CD14-positive monocyte (primary cell): ENCODE measurements at regions not wholly inside any gene's neighbourhood (a gene's known extent, or its start where the extent isn't known, plus 50 kb on each side); places are given as distances from the start of the nearest gene placed in this dataset.

ENCODE experiments used
- DNase-seq, 3 donors: peaks; one replicate each; pipeline ENCODE4 v3.0.0-alpha.2; 2011 to 2022
- H2AFZ ChIP-seq: 2 replicates; pipeline ENCODE4 v1.6.0; 2012; ENCODE audit warnings: mild to moderate bottlenecking, low read depth, low read length, inconsistent platforms; ENCODE audit not compliant: insufficient read depth, poor library complexity, severe bottlenecking
- H3K27ac ChIP-seq, 2 donors: 1 replicate in 1 of 2; 2 replicates in 1 of 2; pipeline ENCODE4 v1.5.1; 2012 to 2013; ENCODE audit warnings: low read length in 2 of 2, control low read depth in 1 of 2, inconsistent platforms in 1 of 2, low read depth in 1 of 2, mild to moderate bottlenecking in 1 of 2
- H3K27me3 ChIP-seq, 2 donors: one replicate each; pipeline versions ENCODE4 v1.6.0 to v1.6.1; 2011 to 2013; ENCODE audit warnings: low read length in 2 of 2; ENCODE audit not compliant: control insufficient read depth in 2 of 2, insufficient read depth in 2 of 2
- H3K36me3 ChIP-seq, 2 donors: replicated peaks in 1 of 2; 1 replicate in 1 of 2; 2 replicates in 1 of 2; pipeline versions ENCODE4 v1.5.1 to v1.6.1; 2012 to 2013; ENCODE audit warnings: low read length in 2 of 2, control low read depth in 1 of 2, inconsistent platforms in 1 of 2, mild to moderate bottlenecking in 1 of 2; ENCODE audit not compliant: insufficient read depth in 2 of 2, control insufficient read depth in 1 of 2
- H3K4me1 ChIP-seq, 2 donors: 1 replicate in 1 of 2; 2 replicates in 1 of 2; pipeline versions ENCODE4 v1.5.1 to v1.6.1; 2012 to 2013; ENCODE audit warnings: low read length in 2 of 2, control low read depth in 1 of 2, inconsistent platforms in 1 of 2, mild to moderate bottlenecking in 1 of 2, moderate library complexity in 1 of 2; ENCODE audit not compliant: insufficient read depth in 2 of 2, control insufficient read depth in 1 of 2
- H3K4me2 ChIP-seq: replicated peaks from 2 replicates; pipeline ENCODE3; 2012; ENCODE audit warnings: low read length, moderate library complexity, mild to moderate bottlenecking; ENCODE audit not compliant: poor library complexity, severe bottlenecking; ENCODE audit errors: extremely low read depth
- H3K4me3 ChIP-seq, 3 experiments: fragments of 200-600 bp in 1 of 3; sonication (generic) in 1 of 3; replicated peaks in 1 of 3; 1 replicate in 2 of 3; 2 replicates in 1 of 3; pipeline ENCODE4 v1.5.1; 2011 to 2013; ENCODE audit warnings: low read length in 3 of 3, mild to moderate bottlenecking in 3 of 3, control low read depth in 2 of 3, low read depth in 2 of 3, inconsistent platforms in 1 of 3, moderate library complexity in 1 of 3
- H3K79me2 ChIP-seq: 2 replicates; pipeline ENCODE4 v1.6.0; 2012; ENCODE audit warnings: mild to moderate bottlenecking, control low read depth, inconsistent platforms, low read length, moderate library complexity; ENCODE audit not compliant: insufficient read depth
- H3K9ac ChIP-seq: 2 replicates; pipeline ENCODE4 v1.6.0; 2017; ENCODE audit warnings: low read length, mild to moderate bottlenecking; ENCODE audit not compliant: insufficient read depth, poor library complexity, severe bottlenecking
- H3K9me3 ChIP-seq, 2 donors: replicated peaks in 1 of 2; 1 replicate in 1 of 2; 2 replicates in 1 of 2; pipeline versions ENCODE4 v1.5.1 to v1.6.1; 2012 to 2013; ENCODE audit warnings: low read length in 2 of 2, control low read depth in 1 of 2; ENCODE audit not compliant: control insufficient read depth in 1 of 2, insufficient read depth in 1 of 2
- H4K20me1 ChIP-seq: 2 replicates; pipeline ENCODE4 v1.6.0; 2012; ENCODE audit warnings: mild to moderate bottlenecking, low read length, control low read depth, moderate library complexity; ENCODE audit not compliant: insufficient read depth
- H3K27ac Mint-ChIP-seq, 7 donors: one replicate each; pipeline ENCODE4 v1.8.0; 2020; ENCODE audit warnings: mild to moderate bottlenecking in 7 of 7, mixed read lengths in 7 of 7, moderate library complexity in 6 of 7, inconsistent platforms in 2 of 7
- H3K27me3 Mint-ChIP-seq, 3 donors: one replicate each; pipeline ENCODE4 v1.8.0; 2021 to 2022; ENCODE audit warnings: low read depth in 3 of 3, mild to moderate bottlenecking in 3 of 3, mixed read lengths in 3 of 3, moderate library complexity in 3 of 3, inconsistent platforms in 1 of 3
- H3K36me3 Mint-ChIP-seq, 2 donors: one replicate each; pipeline ENCODE4 v1.8.0; 2020; ENCODE audit warnings: mixed read lengths in 2 of 2, inconsistent platforms in 1 of 2, mild to moderate bottlenecking in 1 of 2
- H3K4me1 Mint-ChIP-seq: one replicate; pipeline ENCODE4 v1.8.0; 2020; ENCODE audit warnings: mild to moderate bottlenecking, mixed read lengths
- H3K4me3 Mint-ChIP-seq, 2 donors: one replicate each; pipeline ENCODE4 v1.8.0; 2020; ENCODE audit warnings: mild to moderate bottlenecking in 2 of 2, mixed read lengths in 2 of 2, moderate library complexity in 1 of 2
- H3K9me3 Mint-ChIP-seq, 7 donors: one replicate each; pipeline ENCODE4 v1.8.0; 2020 to 2022; ENCODE audit warnings: mixed read lengths in 7 of 7, mild to moderate bottlenecking in 6 of 7, moderate library complexity in 6 of 7, inconsistent platforms in 2 of 7
- CTCF ChIP-seq: fragments of 200-600 bp; IDR thresholded peaks from one replicate; pipeline ENCODE4 v1.8.0; 2022; ENCODE audit warnings: antibody characterized with exemption, mild to moderate bottlenecking
- WGBS: methylation state at CpG from one replicate; pipeline ENCODE4 v1.1.5; 2013; ENCODE audit warnings: missing lambda C conversion rate; ENCODE audit not compliant: insufficient coverage; 5-methylcytosine and 5-hydroxymethylcytosine counted together
- intact Hi-C, 2 donors: fragments of 100-400 bp; cut with micrococcal nuclease; formaldehyde crosslinking; loops; one replicate each; pipeline versions ENCODE4 v1.15.0 to v1.15.1; 2023

GRCh38 chr17:63178530-63178929 lies 212.5 kb downstream of the TANC2 start:
- H3K27ac ChIP-seq: no peak overlapping the region
- no peaks in the 10 kb centered on the region for H3K4me1 Mint-ChIP-seq
- H3K9me3 Mint-ChIP-seq: peaks cover 0 to 9% (median 3%) of the 10 kb centered on the region in 7 donors
- H3K4me1 ChIP-seq: no peaks in the 10 kb centered on the region
- H3K36me3 ChIP-seq: no peaks in the 10 kb centered on the region
- H4K20me1 ChIP-seq: no peaks in the 10 kb centered on the region
- peaks cover 0 to 3% of the 10 kb centered on the region in 2 donors for H3K9me3 ChIP-seq
- no CpG with 5 or more reads among the region's 2 CpGs for WGBS
- no peak overlapping the region for H3K4me2 ChIP-seq
- peaks cover 0 to 2% of the 10 kb centered on the region in 2 donors for H3K36me3 Mint-ChIP-seq
- intact Hi-C loops: loop anchor here in 1 of 2 donors (5.0 kb wide), 1 partner anchor 49 kb away; no protein-coding TSS in a partner anchor
- H3K9ac ChIP-seq: no peak overlapping the region
- TF ChIP-seq CTCF: no peak
- H3K4me3 ChIP-seq: no peak overlapping the region
- peaks cover 0 to 3% (median 0%) of the 10 kb centered on the region in 3 donors for H3K27me3 Mint-ChIP-seq
- no peak overlapping the region for H3K27ac Mint-ChIP-seq
- no peak overlapping the region for H2AFZ ChIP-seq
- H3K27me3 ChIP-seq: no peaks in the 10 kb centered on the region
- no peak overlapping the region for H3K4me3 Mint-ChIP-seq
- H3K79me2 ChIP-seq: no peaks in the 10 kb centered on the region
- DNase-seq: no peak

- H3K79me2 ChIP-seq: no peaks in the 10 kb centered on the region
- H3K9me3 ChIP-seq: no peaks in the 10 kb centered on the region
- H4K20me1 ChIP-seq: no peaks in the 10 kb centered on the region
- no peak overlapping the region for H3K27ac Mint-ChIP-seq
- H3K9me3 Mint-ChIP-seq: peaks cover 0 to 3% (median 0%) of the 10 kb centered on the region in 7 donors
- no peaks in the 10 kb centered on the region for H3K4me1 Mint-ChIP-seq
- H3K4me3 Mint-ChIP-seq: no peak overlapping the region
- no peak overlapping the region for H3K4me2 ChIP-seq
- H2AFZ ChIP-seq: no peak overlapping the region
- H3K36me3 ChIP-seq: no peaks in the 10 kb centered on the region
- H3K4me3 ChIP-seq: no peak overlapping the region
- intact Hi-C loops: no loop called here
- no peaks in the 10 kb centered on the region for H3K27me3 ChIP-seq
- no peak for DNase-seq
- 100% methylated on average over 1 of the region's 6 CpGs for WGBS
- no peak overlapping the region for H3K9ac ChIP-seq
- TF ChIP-seq CTCF: no peak
- no peak overlapping the region for H3K27ac ChIP-seq
- H3K4me1 ChIP-seq: no peaks in the 10 kb centered on the region
- H3K27me3 Mint-ChIP-seq: peaks cover 0 to 3% (median 0%) of the 10 kb centered on the region in 3 donors
- H3K36me3 Mint-ChIP-seq: no peaks in the 10 kb centered on the region
Measured at GRCh38 chr17:63181856-63182255, 215.8 kb downstream of the TANC2 start.
